Body of pancreas (tissue), 4 donors: ENCODE measurements at regions not wholly inside any gene's neighbourhood (a gene's known extent, or its start where the extent isn't known, plus 50 kb on each side); places are given as distances from the start of the nearest gene placed in this dataset.

Source experiments
- CTCF ChIP-seq, 7 experiments: fragments of 450-650 bp in 4 of 7; fragments of 200-600 bp in 3 of 7; sonication (generic) in 3 of 7; IDR thresholded peaks; one replicate each; pipeline ENCODE4 v1.5.1; 2016 to 2019; ENCODE audit warnings: antibody characterized with exemption in 7 of 7
- POLR2A ChIP-seq, 3 donors: fragments of 450-650 bp; IDR thresholded peaks; one replicate each; pipeline ENCODE4 v1.6.1; 2016; ENCODE audit warnings: antibody characterized with exemption in 3 of 3, mild to moderate bottlenecking in 2 of 3

- TF ChIP-seq CTCF (IDR thresholded peaks at IDR 0.05) = no peak
- no peak for TF ChIP-seq POLR2A (IDR thresholded peaks at IDR 0.05)
These were observed 532.2 kb upstream of the CNTNAP2 start for GRCh38 chr7:145584401-145584800.
